Vagina (tissue), 2 donors: ENCODE measurements at regions not wholly inside any gene's neighbourhood (a gene's known extent, or its start where the extent isn't known, plus 50 kb on each side); places are given as distances from the start of the nearest gene placed in this dataset.

Source experiments
- POLR2A ChIP-seq, 2 donors: fragments of 450-650 bp; IDR thresholded peaks; one replicate each; pipeline ENCODE4 v1.6.1; 2017; ENCODE audit warnings: antibody characterized with exemption in 2 of 2, mild to moderate bottlenecking in 2 of 2, moderate library complexity in 2 of 2
- TF ChIP-seq, protein P1 (sequence below), 3 experiments: fragments of 450-650 bp in 2 of 3; fragments of 200-600 bp in 1 of 3; sonication (generic) in 1 of 3; IDR thresholded peaks; one replicate each; pipeline ENCODE4 v1.5.1; 2017 to 2019; ENCODE audit warnings: antibody characterized with exemption in 3 of 3, mild to moderate bottlenecking in 2 of 3, moderate library complexity in 2 of 3

DNA sequence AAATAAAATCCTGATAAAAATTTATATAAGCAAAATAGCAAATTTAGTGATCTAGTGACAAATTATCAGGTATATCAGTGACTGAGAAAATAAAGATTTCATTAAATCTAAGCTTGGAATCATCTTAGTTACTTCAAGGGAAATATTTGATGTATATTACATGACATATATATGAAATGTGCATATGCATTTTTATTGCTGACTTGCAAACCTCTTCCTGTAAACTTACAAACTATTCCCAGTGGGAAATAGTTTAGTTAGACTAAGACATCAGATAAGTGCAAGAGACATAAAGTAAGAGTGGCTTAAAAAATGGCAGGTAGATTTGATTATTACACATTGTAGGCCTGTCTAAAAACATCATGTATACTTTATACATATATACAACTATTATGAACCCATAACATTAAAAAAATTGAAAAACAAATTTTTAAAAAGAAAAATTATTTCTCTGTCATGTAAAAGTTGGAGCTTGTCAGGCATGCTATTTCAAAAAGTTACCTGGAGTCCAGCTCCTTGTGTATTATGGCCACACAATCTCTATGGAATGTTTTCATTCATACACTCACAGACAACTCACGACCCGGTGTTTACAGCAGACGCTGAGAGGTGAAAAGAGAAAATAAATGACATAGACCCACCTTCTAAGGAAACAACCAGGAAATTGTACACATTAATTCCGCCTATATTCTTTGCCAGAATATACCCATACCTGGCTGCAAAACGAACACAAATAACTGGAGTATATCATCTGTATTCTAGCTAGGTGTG lies 724.5 kb downstream of the SLITRK6 start:
- TF ChIP-seq, protein P1, sequence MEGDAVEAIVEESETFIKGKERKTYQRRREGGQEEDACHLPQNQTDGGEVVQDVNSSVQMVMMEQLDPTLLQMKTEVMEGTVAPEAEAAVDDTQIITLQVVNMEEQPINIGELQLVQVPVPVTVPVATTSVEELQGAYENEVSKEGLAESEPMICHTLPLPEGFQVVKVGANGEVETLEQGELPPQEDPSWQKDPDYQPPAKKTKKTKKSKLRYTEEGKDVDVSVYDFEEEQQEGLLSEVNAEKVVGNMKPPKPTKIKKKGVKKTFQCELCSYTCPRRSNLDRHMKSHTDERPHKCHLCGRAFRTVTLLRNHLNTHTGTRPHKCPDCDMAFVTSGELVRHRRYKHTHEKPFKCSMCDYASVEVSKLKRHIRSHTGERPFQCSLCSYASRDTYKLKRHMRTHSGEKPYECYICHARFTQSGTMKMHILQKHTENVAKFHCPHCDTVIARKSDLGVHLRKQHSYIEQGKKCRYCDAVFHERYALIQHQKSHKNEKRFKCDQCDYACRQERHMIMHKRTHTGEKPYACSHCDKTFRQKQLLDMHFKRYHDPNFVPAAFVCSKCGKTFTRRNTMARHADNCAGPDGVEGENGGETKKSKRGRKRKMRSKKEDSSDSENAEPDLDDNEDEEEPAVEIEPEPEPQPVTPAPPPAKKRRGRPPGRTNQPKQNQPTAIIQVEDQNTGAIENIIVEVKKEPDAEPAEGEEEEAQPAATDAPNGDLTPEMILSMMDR (IDR thresholded peaks at IDR 0.05): no peak
- no peak for TF ChIP-seq POLR2A (IDR thresholded peaks at IDR 0.05)
